NCI-H2029 treated with DMSO at 0.1 percent for 48 hours (cell line): ENCODE measurements at regions not wholly inside any gene's neighbourhood (a gene's known extent, or its start where the extent isn't known, plus 50 kb on each side); places are given as distances from the start of the nearest gene placed in this dataset.

Experiments
- DNase-seq: peaks from one replicate; lab custom pipeline; 2025; lab: John Stamatoyannopoulos, UW

DNA sequence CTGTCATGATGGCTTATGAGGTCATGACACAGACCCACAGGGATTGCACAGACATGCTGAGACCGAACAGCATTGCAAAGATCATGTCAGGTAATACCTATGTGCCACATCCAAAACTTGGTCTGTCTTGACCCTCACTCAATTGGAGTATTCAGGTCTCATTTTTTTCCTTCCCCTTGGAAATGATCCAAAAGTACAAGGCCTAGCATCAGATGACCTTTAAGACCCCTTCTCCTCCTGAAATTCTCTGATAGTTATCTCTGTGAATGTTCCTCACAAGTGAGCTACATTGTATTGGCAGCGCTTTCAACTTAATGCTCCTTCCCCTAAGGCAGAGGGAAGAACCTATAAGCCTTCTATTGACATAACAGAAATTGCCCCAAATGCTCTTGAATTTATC is 507.4 kb upstream of the JARID2 start:
- DNase-seq = no peak

DNA sequence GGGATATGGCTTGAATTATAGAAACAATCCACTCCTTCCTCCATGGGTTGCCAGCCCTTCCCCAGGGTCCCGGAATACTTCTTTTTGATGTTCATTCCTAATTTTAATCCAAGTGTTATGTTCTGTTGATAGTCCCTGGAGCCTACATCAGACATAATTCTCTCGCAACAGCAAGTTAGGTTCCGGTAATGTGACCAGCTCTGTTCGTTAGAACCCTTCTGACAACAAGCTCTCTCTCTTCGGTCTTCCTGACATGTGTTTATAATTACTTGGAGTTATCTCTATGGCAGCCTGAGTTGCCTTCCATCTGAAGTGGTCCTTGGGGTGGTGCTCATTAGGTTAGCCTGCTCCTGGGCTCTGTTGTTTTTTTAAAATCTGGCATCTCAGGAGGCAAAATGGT is 506.9 kb upstream of the JARID2 start:
- DNase-seq = peak; percentile 12

DNA sequence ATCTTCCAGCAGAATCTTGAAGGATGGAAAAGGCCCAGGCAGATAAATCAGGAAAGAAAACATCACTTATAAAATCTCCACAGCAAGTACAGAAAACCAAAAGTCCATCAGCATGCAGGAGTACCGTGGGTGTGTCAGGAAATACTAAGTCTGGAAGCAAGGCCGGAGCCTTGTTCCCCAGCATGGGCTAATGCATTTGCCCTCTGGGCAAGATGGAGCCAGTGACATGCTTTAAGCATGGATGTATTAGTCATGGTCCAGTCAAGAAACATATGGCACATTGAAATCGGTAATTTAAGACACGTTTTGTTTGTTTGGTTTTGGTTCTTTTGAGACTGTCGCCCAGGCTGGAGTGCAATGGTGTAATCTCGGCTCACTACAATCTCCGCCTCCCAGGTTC is 506.0 kb upstream of the JARID2 start:
- no peak for DNase-seq

DNA sequence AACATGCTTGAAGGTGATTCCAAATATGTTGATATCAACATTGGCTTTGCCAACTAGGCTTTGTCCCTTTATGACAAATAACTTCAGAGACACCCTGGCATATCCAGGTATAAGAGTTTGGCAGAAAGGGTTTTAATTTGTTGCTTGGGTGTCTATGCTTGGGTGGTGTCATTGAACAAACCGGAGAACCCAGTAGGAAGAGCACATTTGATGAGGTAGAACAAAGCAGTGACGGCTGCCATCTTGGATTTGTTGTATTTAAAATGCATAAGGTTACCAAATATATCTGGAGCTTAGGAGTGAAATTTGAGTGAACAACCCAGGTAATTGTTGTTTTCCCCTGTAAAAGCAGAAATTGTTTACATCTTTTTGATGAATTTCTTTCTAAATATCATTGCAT is 503.7 kb upstream of the JARID2 start:
- DNase-seq = no peak

DNA sequence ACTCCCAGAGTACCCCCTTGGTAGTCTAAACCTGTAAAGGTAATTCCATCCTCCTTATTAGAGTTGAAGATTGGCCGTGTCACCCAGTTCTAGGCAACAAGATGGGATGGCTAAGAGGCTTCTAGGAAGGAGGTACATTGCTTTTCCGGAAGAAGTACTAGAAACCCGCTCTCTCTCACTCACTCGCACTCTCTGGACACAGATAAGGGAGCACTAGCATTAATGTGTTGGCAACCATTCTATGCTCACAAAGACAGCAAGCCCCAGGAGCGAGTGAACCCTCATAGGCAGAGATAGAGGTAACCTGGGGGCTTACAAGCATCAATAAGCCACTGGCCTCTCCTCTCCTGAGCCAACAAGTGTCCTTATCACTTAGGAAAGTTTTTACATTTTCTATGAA is 503.2 kb upstream of the JARID2 start:
- DNase-seq = no peak

DNA sequence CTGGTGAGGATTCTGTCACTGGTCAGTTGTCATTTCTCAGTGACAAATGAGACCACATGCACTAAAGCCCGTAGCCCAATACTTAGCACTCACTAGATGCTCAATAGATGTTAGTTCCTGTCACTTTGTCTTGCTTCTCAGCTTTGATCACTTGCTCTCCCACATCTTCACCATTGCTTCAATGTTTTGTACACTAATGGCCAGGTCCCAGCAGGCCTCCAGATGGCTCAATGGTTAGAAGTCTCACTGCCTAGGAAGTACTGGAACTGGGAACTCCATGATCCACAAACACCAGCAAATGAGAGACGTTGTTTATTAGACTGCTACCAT is 502.8 kb upstream of the JARID2 start:
- DNase-seq = no peak

DNA sequence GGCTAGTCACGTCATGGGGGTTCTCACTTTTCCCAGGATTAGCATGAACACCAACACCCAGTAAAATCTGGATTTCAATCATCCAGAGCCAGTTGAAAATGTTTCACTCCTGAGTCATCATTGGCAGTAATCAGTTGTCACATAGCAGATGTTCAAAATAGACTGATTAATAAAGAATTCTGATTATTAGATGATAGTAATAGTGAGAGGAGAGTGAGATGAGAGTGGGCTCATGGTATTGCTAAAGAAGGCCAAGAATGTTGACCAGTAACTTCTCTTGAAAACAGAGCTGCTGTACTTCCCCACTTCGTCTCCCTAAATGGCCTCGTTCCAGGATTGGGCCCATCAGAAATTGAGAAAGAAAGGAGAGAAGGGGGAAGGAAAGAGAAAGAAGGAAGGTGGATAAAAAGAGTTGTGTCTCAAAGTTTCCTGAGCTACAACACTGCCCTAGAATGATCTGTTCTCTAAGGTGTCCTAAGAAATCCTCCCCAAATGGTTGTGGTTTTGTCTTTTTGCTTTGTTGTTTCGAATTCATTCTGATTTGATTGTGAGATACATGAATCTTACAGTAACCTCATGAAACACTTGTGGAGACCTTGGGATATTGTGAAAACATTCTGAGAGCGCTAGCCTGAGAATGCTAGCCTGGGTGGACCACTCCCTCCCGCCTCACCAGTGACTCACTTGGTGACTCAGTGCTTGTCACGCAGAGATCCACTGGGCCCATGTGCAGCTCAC is 502.2 kb upstream of the JARID2 start:
- DNase-seq = no peak

DNA sequence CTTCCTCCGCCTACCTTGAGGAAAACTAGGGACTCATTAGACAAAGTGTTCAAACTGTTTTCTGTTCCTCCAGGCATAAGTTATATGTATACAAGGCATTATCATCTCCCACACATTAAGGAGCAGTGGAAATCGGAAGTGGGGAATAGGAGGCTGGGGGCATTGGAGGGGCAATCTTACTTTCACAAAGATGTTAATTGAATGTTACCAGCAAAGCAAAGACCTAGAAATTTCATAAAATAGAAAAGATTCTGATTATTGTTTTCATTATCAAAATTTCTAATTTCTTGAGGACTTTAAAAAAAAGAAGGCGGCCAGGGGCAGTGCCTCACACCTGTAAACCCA is 501.7 kb upstream of the JARID2 start:
- no peak for DNase-seq

DNA sequence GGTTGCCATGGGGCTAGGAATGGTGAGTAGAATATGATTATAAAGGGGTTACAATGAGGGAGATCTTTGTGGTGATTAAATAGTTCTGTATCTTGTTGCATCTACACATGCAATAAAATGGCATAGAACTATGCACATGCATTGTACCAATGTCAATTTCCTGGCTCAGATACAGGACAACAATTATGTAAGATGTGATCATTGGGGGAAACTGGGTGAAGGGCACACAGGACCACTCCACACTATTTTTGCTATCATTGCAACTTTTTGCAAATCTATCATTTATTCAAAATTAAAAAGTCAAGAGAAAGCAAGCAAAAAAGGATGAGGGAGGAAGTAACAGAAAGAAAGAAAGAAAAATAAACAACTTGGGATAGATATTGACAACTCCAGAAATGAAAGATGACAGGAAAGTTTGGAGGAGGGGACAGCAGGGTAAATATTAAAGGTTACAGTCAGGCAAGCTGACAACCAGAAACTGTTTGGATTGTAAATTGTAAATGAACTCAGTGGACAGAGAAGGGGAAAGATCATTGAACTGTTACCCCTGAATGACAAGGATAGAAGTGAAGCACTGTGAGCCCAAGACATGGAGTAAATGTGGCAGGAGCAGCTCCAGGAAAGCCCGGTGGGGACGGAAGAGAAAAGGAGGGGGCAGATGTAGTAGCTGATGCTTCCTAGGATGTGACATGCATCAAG is 499.6 kb upstream of the JARID2 start:
- DNase-seq = no peak

DNA sequence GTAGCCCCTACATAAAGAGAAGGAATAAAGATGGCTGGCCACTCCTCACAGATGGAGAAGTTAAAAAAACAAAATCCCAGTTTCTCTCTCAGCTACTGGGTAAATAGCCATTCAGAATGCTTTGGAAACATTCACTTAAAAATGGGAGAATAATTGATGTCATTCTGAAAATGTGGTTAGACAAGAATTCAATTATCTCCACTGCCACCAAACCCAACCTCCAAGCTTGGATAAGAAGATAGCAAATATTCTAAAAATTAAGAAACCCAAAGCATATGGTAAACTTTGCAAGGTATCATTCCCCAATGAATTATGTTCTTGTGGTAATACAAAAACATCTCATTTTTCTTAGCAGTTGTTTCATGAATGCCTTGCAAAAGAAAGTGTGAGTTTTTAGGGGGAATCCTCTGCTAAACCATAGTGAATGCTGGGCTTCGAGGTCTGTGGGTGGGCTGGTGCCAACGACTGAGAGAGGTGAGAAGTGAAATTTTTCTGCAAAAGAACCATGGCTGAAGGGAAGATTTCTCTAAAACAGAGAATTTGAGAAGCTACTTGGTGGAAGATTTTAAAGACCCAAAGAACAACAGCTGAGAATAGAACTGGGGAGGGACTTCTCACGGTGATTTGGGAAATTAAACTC is 497.9 kb upstream of the JARID2 start:
- no peak for DNase-seq

DNA sequence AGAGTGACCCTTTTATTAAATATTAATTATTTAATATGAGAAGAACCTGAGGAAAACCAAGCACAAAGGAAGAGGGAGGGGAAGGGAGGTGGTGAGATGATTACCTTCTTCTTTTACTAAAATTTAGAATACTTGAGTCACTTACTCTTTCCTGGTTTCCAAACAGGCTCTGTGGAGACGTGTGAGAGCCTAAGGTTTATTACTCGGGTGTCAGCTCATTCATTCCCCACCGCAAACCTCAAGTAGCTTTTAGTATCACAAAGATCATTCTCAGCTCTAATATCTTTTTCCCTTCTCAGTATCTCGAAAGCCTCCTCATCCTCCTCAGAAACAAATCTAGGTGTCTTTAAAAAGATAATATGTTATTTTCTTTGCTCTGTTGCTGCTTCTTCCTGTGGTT is 497.2 kb upstream of the JARID2 start:
- DNase-seq = no peak

DNA sequence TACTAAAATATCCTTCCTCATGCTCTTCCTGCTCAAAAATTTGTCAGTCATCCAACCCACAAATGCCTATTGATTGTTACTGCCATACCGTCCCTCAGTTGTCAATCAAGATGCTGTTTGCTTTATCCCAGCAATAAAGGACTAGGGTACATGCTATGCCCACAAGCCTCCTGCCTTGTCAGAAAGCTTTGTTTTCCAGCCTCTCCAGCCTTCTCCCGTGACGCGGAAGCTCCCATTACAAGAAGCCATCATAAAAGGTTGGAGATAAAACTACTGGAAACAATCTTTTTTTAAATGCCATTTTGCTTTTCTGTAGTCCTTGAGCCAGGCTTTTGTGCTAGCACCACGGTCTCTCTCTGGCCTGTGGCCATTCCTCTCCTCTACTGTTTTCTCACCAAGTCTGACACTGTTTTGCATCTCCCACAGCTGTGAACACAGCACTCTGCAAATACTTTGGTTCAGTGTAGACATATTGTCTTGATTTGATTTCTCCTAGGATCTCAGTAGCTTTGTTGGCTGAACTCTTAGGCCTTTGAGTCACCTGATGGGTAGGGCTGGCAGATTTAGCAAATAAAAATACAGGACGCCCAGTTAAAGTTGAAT is 495.7 kb upstream of the JARID2 start:
- DNase-seq = no peak

DNA sequence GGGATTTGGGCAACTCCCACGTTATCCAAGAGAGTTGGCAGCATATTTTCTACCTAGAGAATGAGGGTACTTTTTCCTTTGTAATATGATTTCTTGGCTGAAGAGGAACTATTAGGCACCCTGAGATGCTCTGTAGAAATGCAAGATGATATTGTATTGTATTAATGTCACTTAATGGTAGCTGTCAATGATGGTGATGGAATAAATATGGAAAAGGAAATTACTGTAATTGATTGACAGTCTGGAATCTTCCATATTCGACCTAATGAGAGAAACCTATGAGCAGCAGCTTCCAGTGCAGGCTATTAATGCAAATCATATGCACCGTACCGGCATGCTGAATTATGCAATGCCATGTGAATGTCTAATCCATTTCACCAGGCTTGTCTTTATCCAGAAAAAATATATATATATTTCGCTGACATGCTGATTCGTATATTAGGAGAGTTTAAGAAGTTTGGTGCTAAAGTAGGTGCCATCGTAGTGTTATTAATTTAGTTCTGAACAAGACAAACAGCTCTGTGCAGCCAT is 494.2 kb upstream of the JARID2 start:
- DNase-seq = no peak

DNA sequence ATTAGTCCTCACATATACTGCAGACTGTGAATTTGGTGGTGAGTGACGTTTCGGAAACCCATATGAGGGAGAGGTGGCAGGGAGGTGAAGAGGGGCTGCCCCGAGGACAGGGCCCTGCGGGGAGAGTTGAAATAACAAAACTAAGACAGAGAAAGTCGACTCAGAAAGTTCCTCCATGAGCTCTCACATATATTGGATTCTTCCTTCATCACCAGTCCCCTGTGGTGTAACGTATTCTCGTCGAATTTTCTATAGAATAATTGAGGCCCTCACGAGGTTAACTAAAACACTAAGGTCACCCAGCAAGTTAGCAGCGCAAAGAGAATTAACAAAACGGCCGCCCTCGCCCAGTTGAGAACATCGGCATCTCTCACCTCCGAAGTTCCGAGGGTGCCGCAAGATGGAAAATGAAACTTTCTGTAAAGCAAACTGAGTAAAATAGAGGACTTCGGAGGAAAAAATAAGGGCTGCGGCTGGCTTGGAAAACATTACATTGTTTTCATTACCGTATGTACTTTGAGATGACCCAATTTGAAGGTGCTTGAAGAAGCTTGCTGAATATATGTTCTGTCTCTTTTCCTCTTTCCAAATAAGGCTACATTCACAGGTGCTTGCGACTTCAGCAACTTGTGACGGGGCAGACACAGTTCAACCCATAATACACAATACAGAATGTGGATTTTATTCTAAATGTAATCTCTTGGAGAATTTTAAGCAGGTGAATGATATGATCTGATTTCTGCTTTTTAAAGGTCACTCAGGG is 490.9 kb upstream of the JARID2 start:
- DNase-seq = no peak

DNA sequence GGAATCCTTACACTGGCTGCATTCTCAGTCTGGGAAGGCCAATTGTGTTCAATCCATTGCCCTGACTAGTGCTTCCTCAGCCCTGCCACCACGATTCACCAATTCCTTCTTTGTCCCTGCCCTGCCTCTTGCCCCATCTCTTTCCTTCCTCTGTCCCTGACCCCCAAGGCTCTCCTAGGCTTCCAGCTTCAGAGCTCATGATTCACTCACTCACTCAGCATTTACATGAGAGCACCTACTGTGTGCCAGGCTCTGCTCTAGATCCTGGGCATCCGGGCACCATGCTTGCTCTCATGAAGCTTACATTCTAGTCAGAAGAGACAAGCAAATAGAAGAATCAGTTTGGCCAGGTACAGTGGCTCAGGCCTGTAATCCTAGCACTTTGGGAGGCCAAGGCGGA is 489.5 kb upstream of the JARID2 start:
- no peak for DNase-seq

DNA sequence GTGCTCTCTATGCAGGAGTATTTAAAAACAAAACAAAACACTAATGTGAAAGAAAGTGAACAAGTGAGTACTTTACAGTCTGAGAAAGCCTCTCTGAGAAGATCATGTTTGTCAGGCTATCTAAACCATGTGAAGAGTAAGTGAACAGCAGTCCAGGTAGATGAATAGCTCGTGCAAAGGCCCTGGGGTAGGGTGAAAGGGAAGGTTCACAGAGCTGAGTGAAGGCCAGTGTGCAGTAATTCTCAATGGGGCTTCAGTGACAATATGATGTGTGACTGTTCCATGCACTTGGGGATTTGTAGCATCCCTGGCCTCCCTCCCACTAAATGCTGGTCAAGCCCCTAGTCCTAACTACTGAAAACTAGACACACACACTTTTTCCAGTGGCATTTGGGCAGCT is 488.9 kb upstream of the JARID2 start:
- no peak for DNase-seq

DNA sequence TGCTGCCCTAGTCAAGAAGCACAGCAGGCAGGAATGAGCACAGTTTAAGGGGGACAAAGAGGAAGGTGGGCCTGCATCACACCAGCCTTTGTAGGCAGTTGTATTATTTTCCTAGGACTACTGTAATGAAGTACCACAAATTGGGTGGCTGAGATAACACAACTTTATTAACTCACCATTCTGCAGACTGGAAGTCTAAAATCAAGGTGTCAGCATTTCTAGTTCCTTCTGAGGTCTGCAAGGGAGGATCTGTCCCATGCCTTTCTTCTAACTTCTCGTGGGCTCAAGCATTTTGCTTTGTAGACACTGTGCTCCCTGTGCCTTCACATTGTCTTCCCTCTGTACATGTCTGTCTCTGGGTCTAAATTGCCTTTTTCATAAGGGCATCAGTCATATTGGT is 488.5 kb upstream of the JARID2 start:
- no peak for DNase-seq

DNA sequence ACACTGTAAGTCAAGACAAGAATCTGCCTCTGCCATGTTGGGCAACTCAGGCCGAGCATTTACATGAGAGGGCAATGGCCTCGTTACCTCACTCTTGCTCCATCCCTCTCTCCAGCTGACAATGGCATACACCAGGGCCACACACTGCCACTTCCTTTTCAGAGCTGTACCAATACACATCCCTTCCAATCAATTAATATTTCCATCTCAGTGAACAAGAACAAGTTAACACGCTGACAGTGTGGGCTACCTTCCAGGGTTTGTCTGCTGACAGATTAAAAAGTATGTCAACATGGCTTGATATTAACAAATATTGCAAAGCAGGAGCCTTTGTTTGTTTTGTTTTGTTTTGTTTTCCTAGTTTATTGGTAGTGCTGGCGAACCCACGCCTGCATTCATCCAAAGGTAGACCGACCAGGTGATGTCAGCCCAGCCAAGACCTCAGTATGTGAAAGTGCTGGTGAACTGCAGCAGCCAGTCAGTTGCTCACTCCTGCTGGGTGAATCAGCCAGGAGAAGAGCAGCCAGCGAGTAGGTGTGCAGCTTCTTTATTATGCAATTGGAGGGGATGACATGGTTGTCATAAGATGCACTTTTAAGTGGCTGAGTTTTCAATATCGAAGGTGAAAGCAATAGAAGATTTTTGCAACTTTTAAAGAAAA is 487.3 kb upstream of the JARID2 start:
- peak; percentile 87 for DNase-seq

DNA sequence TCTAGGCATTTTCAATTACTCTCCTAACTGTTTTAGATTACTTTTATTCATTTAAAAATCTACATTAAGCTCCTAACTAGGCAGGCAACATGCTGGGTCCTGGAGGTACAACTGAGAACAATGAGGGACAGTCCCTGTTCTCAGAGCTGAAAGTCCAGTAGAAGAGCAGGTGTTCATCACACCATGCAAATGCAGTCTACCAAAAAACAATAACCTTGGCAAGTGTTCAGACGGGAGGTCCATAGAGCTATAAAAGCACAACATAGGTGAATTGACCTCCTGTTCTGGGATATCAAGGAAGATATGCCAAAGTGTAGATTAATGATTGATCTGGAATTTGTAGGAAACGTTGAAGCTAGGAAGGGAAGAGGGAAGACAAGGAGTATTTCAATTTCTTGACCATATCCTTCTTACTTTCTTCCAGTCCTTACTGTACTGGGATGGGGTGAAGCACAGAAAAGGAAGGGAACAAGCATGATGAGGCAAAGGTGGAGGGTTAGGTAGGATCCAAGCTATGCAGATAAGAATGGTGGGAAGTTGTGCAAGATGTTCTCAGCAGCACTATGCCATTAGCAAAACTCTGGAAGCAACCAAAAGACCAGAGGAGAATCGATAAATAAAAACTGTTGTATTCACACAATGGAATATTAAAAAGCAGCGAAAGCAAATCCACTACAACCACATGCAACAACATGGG is 485.7 kb upstream of the JARID2 start:
- DNase-seq = no peak

DNA sequence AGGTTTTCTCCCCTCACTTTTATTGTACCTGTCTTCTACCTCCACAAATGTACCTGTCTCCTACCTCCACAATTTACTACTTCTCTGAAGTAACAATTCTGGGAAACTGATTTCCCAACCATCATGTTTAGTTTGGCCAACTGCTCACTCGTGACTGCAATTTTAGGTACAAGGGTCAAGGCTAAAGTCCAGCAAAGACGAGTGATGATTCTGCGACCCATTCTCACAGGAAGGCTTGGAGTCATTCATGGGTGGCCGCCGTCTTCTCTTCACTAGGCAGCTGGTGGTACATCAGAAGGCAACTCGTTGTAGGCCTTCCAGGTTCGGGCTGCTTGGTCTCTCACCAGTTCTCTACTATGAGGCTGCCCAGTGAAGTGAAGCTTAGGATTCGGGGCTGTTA is 483.8 kb upstream of the JARID2 start:
- DNase-seq = no peak

DNA sequence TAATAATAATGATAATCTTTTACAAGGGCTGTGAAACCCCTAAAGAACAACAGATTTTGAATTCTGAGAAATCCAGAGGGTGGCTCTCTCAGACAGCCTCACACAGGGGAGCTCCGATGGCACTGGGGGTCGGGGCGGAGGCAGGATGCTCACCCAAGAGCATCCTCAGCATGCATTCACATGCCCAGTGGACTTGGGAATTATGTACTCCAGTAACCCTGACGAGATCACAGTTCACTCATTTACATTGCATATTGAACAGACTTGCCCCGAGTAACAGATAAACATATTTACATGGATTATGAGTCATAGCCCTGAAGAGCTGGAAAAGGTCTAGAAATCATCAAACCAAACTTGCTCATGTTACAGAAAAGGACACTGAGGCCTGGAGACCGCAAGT is 482.7 kb upstream of the JARID2 start:
- DNase-seq = no peak
